ENCODE measurements at regions not wholly inside any gene's neighbourhood (a gene's known extent, or its start where the extent isn't known, plus 50 kb on each side); places are given as distances from the start of the nearest gene placed in this dataset.

DNA sequence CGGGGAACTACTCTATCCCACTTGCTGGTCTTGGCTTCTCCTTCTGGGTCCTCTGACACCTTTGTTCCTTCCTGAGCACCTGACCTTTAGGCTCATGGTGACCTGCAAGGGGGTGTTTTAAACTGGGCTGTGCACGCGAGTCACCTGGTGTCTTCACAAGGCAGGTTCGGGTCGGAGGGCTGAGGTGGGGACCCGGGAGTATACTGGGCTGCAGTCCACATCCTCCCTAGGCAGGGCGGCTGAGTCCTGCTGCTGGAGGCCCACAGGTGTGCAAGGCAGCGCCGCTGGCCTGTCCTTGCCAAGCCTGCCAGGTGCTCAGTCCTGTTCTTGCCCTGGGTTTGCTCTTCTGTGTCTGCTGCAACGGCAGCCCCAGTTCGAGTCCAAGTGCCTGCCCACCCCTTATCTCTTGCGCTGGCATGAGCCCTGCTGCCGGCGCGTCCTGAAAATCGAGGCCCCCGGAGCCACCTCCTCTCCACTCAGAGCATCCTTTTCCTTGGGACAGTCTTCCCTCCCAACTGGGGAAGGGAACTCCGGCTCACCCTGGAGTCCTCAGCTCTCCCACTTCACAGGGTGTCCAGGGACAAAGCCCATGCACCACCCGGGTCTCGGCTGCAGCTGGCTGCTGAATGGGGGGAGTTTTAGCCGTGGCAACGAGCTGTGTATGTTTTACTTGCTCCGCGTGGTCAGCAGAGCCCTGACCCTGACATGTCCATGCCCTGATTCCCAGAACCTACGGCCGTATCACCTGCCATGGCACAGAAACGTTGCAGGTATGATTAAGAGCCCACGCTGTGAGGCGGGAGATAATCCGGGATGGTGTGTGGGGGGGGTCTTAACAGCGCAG, 193.5 kb downstream of the TEX29 start:
- no peak for DNase-seq
- Histone ChIP-seq H3K9me3 (no peaks in the 10 kb centered on the region), H3K27me3 (no peaks in the 10 kb centered on the region), H3K4me1 (no peaks in the 10 kb centered on the region), H3K4me3 (no peak overlapping the region), H3K36me3 (no peaks in the 10 kb centered on the region), H3K27ac (no peak overlapping the region)
- TF ChIP-seq, protein P1, sequence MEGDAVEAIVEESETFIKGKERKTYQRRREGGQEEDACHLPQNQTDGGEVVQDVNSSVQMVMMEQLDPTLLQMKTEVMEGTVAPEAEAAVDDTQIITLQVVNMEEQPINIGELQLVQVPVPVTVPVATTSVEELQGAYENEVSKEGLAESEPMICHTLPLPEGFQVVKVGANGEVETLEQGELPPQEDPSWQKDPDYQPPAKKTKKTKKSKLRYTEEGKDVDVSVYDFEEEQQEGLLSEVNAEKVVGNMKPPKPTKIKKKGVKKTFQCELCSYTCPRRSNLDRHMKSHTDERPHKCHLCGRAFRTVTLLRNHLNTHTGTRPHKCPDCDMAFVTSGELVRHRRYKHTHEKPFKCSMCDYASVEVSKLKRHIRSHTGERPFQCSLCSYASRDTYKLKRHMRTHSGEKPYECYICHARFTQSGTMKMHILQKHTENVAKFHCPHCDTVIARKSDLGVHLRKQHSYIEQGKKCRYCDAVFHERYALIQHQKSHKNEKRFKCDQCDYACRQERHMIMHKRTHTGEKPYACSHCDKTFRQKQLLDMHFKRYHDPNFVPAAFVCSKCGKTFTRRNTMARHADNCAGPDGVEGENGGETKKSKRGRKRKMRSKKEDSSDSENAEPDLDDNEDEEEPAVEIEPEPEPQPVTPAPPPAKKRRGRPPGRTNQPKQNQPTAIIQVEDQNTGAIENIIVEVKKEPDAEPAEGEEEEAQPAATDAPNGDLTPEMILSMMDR (IDR thresholded peaks at IDR 0.05), result no peak
- no peak for TF ChIP-seq POLR2A (IDR thresholded peaks at IDR 0.05)
- intact Hi-C loops (cut with DNase I; ENCODE audit: low total_unique reads), result no loop called here

DNA sequence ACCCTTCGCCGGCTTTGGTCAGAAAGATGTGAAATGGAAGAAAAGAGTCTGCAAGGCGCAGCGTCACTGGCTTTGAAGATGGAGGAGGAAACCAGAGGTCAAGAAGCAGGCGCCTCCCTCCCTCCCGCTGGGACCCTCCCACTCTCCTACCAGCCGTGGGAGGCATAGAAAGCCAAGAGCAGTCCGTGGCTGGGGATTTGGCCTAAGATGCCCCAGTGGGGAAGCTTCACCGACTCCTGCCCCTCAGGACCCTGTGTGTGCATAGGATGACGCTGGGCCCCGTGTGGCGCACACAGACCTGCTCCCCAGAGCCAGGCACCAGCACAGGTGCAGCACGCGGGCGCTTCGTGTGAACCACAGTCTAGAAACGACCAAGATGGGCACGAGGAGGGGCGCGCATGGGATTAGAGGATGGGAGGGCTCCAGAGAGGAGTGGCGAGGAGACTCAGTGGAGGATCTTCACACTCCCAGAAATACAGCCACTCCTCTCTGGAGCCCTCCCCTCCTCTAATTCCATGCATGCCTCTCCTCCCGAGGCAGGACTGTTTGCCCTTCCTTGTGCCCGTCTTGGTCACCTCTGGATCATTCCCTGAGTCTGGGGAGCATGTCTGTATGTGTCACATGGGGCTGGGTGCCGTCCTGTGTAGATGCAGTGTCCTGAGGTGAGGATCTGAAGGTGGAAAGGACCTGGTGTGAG, 194.3 kb downstream of the TEX29 start:
- H3K27ac ChIP-seq, result no peak overlapping the region
- no peaks in the 10 kb centered on the region for H3K36me3 ChIP-seq
- H3K9me3 ChIP-seq, result no peaks in the 10 kb centered on the region
- H3K4me3 ChIP-seq, result no peak overlapping the region
- H3K4me1 ChIP-seq, result no peaks in the 10 kb centered on the region
- intact Hi-C loops (cut with DNase I; ENCODE audit: low total_unique reads), result no loop called here
- TF ChIP-seq, protein P1 (IDR thresholded peaks at IDR 0.05), result no peak
- no peak for TF ChIP-seq POLR2A (IDR thresholded peaks at IDR 0.05)
- no peak for DNase-seq
- H3K27me3 ChIP-seq, result no peaks in the 10 kb centered on the region

DNA sequence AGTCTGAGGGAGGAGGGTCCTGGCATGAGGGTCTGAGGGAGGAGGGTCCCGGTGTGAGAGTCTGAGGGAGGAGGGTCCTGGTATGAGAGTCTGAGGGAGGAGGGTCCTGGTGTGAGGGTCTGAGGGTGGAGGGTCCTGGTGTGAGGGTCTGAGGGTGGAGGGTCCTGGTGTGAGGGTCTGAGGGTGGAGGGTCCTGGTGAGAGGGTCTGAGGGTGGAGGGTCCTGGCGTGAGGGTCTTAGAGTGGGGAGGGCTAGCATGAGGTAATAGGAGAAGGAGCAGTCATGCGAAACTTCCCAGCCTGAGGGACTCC, 194.8 kb downstream of the TEX29 start:
- Histone ChIP-seq H3K4me3 (no peak overlapping the region), H3K9me3 (no peaks in the 10 kb centered on the region), H3K27ac (no peak overlapping the region), H3K36me3 (no peaks in the 10 kb centered on the region), H3K27me3 (no peaks in the 10 kb centered on the region), H3K4me1 (no peaks in the 10 kb centered on the region)
- no peak for DNase-seq
- no peak for TF ChIP-seq POLR2A (IDR thresholded peaks at IDR 0.05)
- TF ChIP-seq, protein P1 (IDR thresholded peaks at IDR 0.05), result no peak
- intact Hi-C loops (cut with DNase I; ENCODE audit: low total_unique reads), result no loop called here

DNA sequence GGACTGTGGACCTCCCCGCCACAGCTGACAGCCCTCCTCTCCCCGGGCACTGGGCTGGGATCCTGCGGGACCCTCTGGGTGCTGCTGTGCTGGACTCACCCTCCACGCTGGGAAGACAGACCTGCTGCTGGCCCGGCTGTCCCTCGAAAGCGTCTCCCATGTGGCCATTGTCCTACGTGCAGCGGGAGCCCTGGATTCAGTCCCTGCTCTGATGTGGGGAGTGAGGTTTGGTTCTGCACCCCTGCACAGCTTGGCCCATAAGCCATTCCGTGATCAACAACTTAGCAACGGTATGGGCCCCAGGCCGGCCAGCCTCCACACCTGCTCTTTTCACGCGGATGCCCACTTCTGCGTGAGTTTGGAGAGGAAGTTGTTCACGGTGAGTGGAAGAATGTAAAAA, 195.2 kb downstream of the TEX29 start:
- no peaks in the 10 kb centered on the region for H3K4me1 ChIP-seq
- TF ChIP-seq, protein P1 (IDR thresholded peaks at IDR 0.05), result no peak
- no peak for TF ChIP-seq POLR2A (IDR thresholded peaks at IDR 0.05)
- H3K9me3 ChIP-seq, result no peaks in the 10 kb centered on the region
- DNase-seq, result no peak
- intact Hi-C loops (cut with DNase I; ENCODE audit: low total_unique reads), result no loop called here
- H3K27ac ChIP-seq, result no peak overlapping the region
- no peaks in the 10 kb centered on the region for H3K36me3 ChIP-seq
- H3K27me3 ChIP-seq, result no peaks in the 10 kb centered on the region
- no peak overlapping the region for H3K4me3 ChIP-seq

All from uterus (tissue), 3 donors.